Thyroid gland (tissue), 4 donors: ENCODE measurements at regions not wholly inside any gene's neighbourhood (a gene's known extent, or its start where the extent isn't known, plus 50 kb on each side); places are given as distances from the start of the nearest gene placed in this dataset.

ENCODE experiments used
- POLR2A ChIP-seq, 2 donors: fragments of 450-650 bp; IDR thresholded peaks; one replicate each; pipeline ENCODE4 v1.6.1; 2017; ENCODE audit warnings: antibody characterized with exemption in 2 of 2, mild to moderate bottlenecking in 2 of 2, moderate library complexity in 1 of 2
- TF ChIP-seq, protein P1 (sequence below), 6 experiments: fragments of 200-600 bp in 3 of 6; fragments of 450-650 bp in 3 of 6; sonication (generic) in 3 of 6; IDR thresholded peaks; one replicate each; pipeline ENCODE4 v1.5.1; 2016 to 2019; ENCODE audit warnings: antibody characterized with exemption in 6 of 6, mild to moderate bottlenecking in 2 of 6, inconsistent platforms in 1 of 6, moderate library complexity in 1 of 6

DNA sequence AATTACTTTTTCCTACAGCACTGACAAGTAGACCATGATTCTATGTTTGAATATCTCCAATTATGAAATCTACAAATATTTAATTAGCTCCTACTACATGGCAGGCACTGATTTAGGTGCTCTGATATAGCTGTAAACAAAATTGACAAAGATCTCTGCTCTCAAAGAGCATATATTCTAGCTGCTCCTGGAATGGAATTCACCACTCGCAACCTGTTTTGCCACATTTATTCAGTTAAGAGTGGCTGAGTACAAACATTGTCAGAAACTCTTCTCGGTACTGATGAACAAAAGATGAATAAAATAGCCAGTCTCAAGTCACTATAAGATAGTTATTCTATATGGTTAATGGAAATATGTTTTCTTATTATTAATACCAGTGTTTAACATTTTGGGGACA lies 114.2 kb upstream of the PDE4D start:
- TF ChIP-seq, protein P1, sequence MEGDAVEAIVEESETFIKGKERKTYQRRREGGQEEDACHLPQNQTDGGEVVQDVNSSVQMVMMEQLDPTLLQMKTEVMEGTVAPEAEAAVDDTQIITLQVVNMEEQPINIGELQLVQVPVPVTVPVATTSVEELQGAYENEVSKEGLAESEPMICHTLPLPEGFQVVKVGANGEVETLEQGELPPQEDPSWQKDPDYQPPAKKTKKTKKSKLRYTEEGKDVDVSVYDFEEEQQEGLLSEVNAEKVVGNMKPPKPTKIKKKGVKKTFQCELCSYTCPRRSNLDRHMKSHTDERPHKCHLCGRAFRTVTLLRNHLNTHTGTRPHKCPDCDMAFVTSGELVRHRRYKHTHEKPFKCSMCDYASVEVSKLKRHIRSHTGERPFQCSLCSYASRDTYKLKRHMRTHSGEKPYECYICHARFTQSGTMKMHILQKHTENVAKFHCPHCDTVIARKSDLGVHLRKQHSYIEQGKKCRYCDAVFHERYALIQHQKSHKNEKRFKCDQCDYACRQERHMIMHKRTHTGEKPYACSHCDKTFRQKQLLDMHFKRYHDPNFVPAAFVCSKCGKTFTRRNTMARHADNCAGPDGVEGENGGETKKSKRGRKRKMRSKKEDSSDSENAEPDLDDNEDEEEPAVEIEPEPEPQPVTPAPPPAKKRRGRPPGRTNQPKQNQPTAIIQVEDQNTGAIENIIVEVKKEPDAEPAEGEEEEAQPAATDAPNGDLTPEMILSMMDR (IDR thresholded peaks at IDR 0.05), result no peak
- TF ChIP-seq POLR2A (IDR thresholded peaks at IDR 0.05), result no peak
